Erythroblast (primary cell): ENCODE measurements at regions not wholly inside any gene's neighbourhood (a gene's known extent, or its start where the extent isn't known, plus 50 kb on each side); places are given as distances from the start of the nearest gene placed in this dataset.

Source experiments
- GATA1 ChIP-seq: IDR thresholded peaks from 2 replicates; pipeline ENCODE4 v1.6.1; 2011; ENCODE audit warnings: low read depth, mild to moderate bottlenecking, control low read depth, low read length, moderate library complexity
- POLR2A ChIP-seq: IDR thresholded peaks from 2 replicates; pipeline ENCODE4 v1.6.1; 2011; ENCODE audit warnings: mild to moderate bottlenecking, low read length

DNA sequence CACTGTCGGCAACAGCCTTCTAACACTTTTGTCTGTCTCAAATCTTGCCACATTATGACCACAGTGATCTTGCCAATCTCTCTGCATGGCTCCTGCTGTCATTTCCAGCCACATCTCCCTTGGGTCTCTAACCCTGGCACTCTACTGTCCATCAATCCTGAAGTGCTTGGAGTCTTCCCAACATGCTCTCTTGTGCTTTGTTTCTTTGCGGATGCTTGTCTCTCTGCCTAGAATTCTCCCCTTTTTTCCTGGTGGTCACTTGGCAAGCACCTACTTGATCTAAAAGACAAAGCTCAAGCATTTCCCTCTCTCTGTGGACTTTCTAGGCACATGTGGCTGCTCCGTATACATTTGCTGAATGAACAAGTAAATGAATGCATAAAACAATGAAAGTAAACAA, 290.7 kb upstream of the MAP3K7 start:
- no peak for TF ChIP-seq POLR2A
- no peak for TF ChIP-seq GATA1
